Esophagus mucosa (tissue), 1 donor: ENCODE measurements at regions not wholly inside any gene's neighbourhood (a gene's known extent, or its start where the extent isn't known, plus 50 kb on each side); places are given as distances from the start of the nearest gene placed in this dataset.
"Not testable (repeated sequence)": the region's sequence is repeated elsewhere in the genome, so short reads cannot be mapped to it uniquely, and the experiment has no call there.

Experiments
- ATAC-seq: fragments of 200-7000 bp; cut with Tn5 transposase; one replicate; pipeline ENCODE4 v1.9.1; 2020
- donor health status: DM: yes; HTN: yes; CAD: no.

DNA sequence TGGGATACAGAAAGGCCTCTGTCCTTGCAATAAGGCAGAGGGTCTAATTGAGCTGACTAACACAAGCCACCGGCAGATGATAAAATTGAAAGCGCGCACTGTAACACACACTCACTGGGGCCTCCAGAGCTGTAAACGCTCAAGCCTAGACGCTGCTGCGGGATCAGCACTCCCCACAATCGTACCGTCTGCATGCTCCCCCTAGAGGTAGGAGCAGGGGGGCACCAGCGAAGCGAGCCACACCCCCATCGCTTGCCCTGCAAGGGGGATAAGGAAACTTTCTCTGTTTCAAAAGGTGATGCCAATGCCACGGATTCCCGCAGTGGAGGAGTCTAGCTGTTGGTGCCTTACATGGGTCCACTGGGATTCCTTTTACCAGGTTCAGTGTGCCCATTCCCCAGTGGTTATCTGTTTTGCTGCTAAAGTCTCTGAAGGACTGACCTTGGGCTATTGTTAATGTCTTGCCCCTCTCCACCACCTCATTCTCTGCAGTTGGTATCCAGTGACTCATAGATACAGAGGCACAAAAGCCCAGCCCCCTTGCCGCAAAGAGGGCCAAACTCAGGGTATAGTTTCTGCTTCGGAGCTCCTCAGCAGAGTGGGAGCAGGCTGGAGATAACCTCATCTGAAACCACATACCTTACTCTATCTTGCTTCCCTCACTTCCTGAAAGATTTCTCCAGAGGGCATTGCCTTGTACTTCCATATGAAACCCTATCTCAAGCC lies 139.3 kb upstream of the KBTBD8 start:
- ATAC-seq, result no peak

DNA sequence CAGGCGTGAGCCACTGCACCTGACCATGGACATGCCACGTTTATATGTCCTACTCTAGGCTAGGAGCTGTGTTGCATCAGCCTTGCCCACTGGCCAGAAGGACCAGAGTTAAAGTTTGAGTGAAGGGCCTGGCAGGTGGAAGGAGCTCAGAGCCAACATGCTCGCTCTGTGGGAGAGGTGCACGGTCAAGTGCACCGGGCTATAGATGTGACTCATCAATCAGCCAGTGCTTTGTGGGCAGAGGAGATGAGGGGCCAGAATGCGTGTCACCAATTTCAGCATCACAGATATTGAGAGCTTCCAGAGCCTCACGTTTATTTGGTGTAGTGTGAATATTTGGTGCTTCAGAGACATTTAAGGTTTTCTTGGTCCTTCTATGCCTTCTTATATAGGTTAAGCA lies 137.3 kb upstream of the KBTBD8 start:
- ATAC-seq, result no peak

DNA sequence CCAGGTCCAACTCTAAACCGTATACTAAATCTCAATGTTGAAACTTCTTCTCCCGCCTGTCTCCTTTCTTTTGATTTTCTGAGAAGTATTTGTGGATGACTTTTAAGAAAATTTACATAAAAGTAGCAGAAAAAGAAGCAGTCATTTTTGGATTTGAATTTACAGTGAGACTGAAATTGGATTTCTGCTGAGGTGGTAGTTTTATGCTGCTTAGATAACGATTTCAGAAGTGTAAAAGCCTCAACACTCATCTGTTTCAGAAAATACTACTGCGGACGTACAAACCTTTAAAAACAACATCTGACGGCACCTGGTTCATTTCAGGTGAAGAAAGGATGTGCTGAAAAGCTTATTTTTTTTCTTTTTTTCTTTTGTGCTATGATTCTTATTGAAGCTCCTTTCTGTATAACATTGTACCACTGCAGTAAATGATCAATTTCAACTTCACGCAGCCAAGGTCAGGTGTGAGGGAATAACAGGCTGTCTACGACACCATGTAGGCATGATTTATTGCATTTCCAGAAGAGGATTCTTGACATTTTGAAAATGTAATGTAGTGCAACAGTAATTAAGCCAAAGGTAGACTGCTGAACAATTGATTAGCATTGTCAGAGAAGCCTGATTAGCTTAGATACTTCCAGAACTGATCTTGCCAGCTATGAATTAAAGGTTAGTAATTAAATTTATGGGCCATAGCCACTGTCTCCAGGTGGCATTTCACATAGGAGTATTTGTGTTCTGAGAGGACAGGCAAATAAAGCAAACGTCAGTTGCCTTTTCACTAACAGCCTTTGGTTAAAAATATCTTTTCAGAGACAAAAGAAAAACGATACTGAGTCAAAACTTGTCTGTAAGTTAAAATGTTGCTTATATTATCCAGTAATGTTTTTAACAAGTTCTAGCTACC lies 134.6 kb upstream of the KBTBD8 start:
- ATAC-seq, result no peak

DNA sequence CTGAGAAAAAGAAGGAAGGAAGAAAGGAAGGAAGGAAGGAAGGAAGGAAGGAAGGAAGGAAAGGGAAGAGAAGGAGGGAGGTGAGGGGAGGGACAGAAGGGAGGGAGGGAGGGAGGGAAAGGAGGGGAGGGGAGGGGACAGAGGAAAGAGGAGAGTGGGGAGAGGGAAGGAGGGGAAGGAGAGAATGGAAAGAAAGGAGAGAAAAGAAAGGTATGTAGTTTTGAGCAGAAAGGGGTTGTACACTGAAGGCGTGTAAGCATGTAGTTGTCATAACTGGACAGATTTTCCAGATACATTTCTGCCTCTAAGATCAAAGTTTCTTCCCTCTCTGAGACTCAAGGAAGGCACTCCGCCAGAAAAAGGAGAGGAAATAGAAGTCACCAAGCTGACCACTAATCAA lies 113.4 kb upstream of the KBTBD8 start:
- no peak for ATAC-seq

DNA sequence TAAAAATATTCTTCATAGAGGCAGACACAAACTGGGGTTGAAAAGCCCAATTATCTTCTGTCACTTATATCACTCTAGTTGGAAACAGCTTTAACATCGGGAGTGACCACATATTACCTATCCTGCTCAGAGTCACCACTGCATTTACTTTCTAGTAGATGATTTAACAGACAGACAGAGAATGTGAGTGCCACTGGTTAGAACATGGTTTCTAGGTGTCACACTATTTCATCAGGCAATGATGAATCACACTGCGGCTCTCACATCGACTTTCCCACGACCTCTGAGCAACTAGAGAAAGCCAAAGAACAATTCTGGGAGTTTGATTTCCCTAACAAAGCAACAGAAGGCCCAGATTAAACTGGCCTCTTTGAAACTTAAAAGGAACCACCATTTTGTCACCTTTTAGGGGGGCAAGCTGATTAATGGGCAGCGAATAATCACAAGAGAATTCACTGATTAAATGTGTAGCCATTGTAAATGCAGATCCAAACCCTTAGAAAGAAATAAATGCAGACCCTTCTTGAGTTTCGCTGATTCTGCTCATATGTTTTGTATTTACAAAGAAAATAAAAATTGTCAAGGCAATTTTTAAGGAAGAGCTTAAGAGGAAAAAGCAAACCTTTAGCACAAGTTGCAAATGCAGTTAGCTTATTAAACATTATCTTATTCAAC lies 112.6 kb upstream of the KBTBD8 start:
- peak; percentile 77 for ATAC-seq

DNA sequence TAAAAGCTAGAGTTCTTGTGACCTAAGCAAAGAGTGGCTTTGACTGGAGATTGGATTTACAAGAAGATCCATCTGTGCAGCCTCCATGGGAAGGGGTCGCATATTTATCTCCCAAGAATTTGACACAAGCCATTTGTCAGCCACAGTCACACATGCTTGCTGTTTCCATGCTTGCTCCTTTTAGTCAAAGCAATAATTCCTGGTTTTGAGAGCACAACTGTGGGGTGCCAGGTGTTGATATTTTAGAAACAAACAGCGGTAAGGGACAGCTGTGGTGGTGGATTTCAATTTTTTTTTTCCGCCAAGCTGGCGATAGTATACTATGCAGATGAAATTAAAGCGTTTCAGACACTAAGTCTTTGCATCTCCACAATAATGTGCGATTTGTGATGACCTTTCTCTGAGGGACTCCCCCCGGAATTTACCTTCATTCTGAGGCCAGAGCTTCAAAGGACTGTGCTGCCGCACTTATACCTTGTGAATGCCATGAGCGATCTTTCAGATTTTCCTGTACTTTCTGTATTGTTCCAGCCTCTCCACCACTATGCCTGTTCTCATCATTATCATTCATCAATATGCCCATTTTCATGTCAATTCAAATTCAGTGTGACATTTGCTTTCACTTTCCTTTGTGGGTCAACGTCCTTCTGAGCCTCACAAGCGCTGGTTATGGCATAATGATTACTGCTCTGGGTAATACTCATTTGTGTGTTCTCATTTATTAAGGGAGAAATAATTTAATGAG lies 108.2 kb upstream of the KBTBD8 start:
- no peak for ATAC-seq

DNA sequence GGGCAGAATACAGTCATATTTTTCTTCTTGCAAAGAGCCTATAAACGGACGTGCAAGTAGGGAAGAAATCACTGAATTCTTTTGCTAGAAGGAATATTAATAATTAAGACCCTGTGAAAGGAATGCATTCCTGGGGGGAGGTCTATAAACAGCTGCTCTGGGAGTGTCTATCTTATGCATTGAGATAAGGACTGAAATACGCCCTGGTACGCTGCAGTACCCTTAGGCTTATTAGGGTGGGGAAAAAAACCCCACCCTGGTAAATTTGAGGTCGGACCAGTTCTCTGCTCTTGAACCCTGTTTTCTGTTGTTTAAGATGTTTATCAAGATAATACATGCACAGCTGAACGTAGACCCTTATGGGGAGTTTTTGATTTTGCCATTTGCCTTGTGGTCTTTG lies 100.0 kb upstream of the KBTBD8 start:
- no peak for ATAC-seq

DNA sequence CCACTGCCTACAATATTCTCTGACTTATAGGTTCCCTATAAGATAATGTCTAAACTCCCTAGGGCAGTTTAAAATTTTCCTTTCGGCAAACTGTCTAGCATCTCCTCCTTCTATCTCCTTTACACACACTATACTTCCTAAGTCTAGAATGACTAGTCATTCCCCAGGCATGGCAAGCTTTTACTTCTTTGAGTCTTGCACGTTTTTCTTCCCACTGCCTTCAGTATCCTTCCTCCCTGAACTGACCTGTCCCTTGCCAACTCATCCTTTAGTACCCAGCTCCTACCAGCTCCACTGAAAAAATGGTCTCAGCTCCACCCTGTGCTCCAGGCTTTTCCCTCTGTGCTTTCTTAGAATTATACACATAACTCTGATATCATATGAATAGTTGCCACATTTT lies 93.8 kb upstream of the KBTBD8 start:
- ATAC-seq, result no peak

DNA sequence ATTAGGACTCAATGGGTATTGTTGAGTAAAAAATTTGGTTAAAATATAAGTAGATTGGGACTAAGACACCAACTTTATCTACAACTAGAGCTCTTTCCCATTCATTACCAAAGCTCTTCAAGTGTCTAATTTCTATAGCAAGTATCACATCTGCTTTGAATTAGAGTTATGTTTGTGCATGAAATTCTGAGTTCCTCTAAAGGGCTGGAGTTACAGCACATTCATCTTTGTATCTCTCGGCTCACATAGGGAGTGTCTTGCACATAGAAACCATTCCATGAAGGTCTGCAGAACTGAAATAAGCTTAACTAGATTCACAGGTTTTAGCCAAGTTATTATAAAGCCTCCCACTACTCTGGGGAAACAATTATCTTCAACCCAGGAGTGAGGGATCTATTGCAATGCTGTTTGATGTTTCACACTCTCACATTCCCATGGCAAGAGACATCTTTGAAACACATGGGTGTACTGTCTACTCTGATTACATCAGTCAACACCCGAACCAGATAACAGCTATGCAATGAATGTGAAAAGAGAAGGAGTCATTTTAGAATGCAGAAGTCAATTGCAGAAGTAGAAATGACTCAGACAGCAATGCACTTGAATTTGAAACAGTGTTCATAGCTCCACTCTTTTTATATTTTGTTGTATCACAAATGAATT lies 93.1 kb upstream of the KBTBD8 start:
- no peak for ATAC-seq

DNA sequence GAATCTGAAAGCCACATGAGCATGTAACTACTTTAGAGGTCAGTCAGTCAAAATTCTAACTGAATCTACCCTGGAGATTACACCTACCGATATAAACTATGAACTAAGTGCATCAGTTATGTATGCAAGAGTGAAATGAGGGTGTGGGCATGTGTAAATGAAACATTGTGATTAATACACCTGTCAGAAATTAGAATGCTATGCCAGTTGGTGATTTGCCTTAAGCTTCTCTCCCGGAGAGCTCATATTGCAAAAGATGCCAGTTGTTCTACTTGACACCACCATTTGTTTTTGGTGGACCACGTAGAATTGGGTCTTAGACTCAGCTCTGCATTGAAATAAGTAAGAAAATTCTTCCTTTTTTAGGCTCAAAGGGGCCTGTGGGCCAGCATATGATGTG lies 91.0 kb upstream of the KBTBD8 start:
- ATAC-seq, result no peak

DNA sequence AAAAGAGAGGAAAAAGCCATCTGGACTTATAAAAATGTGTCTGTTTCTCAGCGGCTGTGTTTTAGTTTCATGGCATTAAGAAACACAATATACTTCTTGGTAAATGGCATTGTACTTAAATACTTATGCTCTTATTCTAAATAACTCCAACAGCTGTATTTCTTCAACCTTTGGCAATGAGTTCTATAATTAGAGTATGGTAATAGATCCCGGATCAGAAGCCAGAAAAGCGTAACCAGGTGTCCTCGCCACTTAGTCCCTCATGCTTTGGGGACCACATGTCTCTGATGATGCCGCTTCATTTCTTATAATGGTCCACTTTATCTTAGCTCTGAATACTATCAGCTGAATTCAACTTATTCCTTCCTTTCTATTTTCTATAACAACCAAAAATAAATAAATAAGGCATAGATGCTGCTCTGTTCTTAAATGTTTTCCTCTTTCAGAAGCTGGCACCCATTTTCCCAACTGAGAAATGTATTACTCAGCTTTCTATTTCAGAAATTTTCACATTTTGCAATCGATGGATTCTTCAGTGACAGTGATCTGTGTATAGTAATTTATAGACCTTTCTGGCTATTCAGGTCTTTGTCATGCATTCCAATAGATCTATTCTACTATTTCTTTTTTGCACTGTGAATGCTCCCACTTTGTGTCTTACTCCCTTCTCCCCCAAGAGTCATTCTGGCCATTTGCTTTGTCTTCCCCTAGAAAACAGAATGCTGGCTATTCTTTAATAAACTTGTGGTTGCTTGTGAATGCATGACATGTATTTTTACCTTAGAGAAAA lies 87.6 kb upstream of the KBTBD8 start:
- ATAC-seq, result no peak

DNA sequence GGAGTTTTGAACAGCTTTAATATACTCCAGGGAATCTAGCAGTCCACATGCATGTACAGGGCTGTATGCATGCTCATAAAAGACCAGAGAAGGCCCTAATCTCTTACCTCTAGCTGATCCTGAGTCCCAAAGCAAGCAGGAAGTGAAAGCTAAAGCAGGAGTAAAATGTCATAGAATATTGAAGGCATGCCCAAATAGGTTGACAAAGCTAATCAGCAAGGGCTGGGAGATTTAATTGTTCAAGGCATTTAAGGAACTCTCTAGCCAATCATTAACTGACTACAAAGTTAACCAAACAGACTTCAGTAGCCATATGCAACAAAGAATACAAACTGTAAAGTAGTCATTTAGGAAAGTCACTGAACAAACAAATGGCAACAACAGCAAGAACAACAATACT lies 85.8 kb upstream of the KBTBD8 start:
- ATAC-seq, result no peak

DNA sequence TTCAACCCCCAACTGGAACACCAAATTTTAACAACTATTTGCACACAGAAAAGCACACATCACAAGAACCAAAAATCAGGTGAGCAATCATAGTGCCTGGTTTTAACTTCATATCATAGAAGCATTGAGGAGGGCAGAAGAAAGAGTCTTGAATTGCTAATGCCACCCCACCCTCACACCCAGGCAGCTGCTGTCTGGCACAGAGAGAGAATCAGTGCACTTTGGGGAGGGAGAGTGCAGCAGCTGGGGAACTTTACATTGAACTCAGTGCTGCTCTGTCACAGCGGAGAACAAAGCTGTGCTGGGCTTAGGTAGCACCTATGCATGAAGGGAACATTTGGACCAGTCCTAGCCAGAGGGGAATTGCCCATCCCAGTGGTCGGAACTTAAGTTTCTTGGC lies 76.0 kb upstream of the KBTBD8 start:
- no peak for ATAC-seq

DNA sequence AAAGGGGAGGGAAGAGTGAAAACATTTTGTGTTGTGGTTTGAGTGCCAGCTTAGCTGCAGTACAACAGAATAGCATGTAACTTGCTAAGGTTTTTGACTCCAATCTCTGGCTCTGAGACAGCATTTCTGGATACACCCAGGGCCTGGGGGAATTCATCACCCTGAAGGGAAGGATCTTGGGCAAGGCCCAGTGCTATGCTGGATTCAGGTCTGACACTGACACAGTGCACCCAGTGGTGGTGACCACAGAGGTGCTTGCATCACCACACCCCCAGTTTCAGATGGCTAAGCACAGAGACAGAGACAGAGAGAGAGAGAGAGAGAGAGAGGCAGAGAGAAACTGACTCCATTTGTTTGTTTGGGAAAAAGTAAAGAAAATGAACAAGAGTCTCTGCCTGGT lies 74.1 kb upstream of the KBTBD8 start:
- no peak for ATAC-seq

DNA sequence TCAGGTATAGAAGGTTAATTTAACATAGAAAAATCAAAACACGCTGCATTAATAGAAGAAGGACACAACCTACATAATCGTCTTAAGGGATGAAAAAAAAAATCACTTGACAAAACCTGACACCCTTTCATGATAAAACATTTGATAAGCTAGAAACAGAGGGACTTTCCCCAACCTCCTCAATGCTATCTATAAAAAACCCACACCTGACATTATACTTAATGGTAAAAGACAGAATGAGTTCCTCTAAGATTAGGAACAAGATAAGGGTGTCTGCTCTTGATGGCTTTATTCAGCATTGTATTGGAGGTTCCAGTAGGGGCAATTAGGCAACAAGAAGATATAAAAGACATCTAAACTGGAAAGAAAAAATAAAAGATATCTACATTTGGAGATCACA lies 69.9 kb upstream of the KBTBD8 start:
- no peak for ATAC-seq

DNA sequence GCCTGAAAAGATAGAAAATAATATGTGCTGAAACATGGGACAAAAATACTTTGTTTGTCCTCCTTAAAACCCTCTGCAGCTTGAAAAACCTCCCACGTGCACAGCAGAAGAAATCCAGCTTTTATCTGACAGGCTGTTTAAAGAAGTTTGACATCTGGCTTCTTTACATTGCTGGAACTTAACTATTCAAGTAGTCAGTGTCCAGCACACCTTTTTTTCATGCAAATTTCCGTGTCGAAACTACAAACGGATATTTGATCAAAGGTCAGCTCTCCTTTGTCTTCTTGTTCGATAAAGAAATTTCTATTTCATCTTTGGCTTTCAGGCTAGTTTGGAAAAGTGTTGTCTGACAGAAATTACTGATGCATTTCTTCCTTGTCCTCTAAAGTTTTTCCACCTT lies 66.8 kb upstream of the KBTBD8 start:
- ATAC-seq, result no peak

DNA sequence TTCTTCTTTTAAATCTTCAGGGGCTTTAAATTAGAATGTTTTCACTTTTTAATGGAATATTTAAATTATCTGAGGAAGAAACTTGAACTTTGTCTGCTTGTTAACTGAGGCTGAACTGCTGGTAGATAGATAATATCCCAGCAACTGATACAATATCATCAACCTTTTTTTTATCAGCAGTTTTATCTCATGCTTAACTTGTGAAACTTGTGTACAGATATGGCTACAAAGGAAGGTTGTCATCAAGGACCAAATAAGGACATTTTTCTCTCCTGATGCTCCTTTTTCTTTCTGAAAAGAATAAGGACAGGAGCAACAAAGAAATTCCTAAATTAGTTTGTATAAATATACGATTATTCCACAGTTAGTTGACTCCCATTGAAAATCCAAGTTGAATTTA lies 66.4 kb upstream of the KBTBD8 start:
- no peak for ATAC-seq

DNA sequence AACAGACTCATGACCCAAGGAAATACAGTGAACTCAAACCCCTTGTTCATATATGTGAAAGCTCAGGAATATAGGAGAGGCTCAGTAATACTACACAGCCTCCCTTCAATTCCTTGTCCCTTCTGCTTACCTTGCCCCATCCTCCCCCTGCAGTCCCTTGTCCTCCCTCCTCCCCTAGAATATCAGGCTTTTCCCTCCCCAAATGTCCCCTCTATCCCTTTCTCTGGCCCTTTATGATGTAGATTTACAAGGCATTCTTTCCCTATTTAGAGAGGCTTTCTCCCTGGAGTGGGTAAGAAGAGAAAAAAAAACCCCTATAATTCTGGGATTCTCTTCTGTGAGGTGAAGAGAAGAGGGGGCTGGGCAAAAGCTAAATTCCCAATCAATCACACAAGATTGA lies 64.9 kb upstream of the KBTBD8 start:
- ATAC-seq, result no peak

DNA sequence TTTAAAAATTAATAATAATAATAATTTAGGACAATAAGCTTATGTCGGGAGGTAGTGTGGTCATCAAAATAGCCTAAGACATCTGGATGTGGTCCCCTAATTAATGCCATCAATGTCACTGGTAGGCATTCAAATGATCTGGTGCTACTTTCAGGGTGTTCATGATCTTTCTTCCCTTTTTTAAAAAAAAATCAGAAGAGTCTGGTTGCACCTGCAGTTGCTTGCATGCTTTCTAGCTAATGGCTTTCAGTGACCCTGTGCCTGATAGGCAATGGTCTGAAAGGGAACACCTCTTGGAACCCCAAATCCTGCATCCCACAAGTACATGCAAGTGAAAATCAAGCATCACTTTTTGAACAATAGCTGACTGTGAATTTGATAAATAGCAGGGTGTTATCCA lies 64.1 kb upstream of the KBTBD8 start:
- no peak for ATAC-seq

DNA sequence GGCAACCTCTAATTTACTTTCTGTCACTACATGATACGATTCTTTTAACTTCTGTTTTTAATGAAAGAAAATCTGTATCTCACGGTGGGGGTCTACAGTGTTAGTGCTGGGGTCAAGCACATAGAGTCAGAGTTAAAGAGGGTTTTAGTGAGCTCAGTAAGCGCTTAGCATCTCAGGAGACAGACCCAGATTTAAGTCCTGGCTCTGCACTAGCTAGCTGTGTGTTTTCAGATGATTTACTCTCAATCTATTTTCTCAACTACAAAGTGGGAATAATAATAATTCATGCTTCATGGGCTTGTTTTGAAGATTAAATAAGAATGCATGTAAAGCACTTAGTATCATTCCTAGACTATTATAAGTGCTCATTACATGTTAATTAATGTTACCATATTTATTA lies 63.4 kb upstream of the KBTBD8 start:
- no peak for ATAC-seq

DNA sequence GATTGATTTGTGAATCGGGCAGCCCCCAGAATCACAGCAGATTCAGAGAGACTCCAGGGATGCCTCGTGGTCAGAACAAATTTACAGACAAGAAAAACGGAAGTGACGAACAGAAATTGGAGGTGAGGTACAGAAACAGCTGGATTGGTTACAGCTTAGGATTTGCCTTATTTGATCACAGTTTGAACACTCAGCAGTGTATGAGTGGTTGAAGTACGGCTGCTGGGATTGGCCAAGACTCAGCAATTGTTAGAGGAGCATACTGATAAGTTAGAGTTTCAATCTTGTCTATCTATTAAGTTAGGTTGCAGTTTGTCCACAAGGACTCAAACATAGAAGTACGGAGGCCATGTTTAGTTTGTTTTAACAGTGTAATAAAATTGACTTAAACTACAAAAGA lies 61.1 kb upstream of the KBTBD8 start:
- ATAC-seq, result not testable (repeated sequence)
